Stimulated activated CD8-positive, alpha-beta memory T cell treated with anti-CD3 and anti-CD28 coated beads, Interleukin-2, amount 100 ng/mL, for 1 hour (primary cell): ENCODE measurements at regions not wholly inside any gene's neighbourhood (a gene's known extent, or its start where the extent isn't known, plus 50 kb on each side); places are given as distances from the start of the nearest gene placed in this dataset.

Experiments used
- DNase-seq, 2 donors: peaks; one replicate each; pipeline ENCODE4 v3.0.0-alpha.2; 2020; ENCODE audit warnings: low read depth in 2 of 2

DNA sequence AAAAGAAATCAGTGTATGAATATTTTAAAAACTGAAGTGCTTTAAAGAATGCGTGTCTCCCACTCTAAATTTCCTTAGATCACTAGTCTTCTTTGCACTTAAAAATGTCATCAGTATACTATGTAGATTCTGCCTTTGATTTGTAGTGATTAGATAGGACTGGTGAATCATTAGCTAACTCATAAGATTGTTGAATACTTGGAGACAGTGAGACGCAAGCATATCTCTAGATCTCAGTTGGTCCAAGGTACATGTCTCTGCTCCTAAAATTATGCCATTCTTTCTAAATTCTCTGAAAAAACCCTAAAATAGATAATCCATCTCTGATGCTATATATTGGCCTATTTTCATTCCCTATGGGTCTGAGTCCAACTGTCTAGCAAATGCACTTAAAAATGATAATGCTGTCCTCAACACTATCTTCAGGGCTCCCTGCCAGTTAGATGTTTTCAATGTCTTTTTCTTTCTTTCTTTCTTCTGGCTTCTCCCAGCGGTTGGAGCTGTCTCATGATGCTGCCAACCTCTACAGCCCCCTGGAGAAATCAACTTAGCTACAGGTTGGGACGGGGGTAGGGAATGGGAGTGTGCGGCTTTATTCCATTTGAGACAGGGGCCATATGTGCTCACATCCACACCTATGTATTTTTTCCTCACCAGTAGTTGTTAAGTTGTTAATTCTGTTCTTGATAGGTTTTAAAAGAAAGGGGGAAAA is 301.0 kb downstream of the NDFIP2 start:
- no peak for DNase-seq

- no peak for DNase-seq
Observed at GRCh38 chr13:79780240-79780639, 299.3 kb downstream of the NDFIP2 start.

DNA sequence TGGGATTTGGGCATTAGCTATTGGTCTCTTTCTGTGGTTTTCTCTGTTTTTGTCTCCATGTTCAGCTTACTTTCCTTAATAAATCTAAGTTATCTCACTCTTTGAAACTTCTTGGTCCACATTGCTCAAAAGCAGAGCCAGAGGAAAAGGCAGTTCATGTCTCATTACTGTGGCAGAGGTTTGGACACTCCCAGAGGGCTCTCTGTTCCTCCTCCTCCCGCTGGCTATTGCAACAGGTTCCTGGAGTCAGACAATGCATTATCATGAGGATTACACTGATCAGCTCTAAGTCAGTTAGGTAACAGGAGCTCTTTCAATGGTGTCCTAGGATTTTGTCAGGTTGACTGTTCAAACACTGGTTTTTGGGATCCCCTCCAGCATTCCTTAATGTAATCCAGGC is 298.8 kb downstream of the NDFIP2 start:
- no peak for DNase-seq

DNA sequence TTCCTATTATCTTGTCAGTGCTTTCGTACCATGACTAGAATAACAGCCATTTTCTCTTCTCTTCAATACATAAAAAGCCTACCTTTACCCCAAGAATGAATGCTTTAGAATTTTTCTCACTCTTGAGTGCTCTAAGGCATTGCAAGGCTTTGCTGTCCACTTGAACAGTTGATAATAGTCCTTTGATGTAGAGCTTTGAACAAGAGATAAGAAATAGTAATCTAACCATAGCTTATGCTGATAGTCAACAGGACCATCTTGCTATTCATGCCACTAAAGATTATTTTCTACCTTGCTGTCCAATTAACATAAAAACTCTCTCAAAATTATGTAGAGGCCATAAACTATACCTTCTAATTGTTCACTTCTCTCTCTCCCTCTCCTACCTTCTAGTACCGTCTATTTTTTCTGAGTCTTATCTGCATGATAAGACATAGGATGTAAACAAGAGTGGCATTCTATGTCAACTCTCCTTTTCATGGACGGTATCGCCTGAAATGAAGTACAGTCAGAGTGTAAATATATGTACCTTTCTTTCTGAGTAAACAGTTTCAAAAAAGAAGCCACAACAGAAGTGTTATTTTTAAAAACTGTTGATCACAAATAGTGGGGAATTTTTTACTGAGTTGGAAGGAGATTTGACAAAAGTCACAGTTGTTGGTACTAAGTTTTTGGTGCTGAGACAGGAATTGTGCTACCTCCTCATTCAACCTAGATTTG is 297.9 kb downstream of the NDFIP2 start:
- no peak for DNase-seq

DNA sequence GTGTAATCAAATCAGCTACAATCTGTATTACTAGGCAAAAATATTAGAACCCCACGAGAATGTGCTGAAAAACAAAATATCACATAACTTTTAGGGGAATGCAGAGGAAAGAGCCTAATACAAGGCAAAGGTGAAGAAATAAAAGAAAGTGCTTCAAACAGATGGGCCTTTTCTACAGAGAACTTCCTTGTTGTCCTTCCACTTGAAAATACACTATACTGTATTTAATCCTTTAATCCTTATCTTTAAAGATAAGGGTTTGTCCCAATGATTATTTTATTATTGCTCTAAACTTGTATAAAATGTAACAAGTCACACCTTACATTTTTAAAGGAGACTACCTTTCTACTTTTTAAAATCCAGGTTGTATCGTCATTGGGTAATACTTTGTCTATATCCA is 296.5 kb downstream of the NDFIP2 start:
- DNase-seq, result no peak

DNA sequence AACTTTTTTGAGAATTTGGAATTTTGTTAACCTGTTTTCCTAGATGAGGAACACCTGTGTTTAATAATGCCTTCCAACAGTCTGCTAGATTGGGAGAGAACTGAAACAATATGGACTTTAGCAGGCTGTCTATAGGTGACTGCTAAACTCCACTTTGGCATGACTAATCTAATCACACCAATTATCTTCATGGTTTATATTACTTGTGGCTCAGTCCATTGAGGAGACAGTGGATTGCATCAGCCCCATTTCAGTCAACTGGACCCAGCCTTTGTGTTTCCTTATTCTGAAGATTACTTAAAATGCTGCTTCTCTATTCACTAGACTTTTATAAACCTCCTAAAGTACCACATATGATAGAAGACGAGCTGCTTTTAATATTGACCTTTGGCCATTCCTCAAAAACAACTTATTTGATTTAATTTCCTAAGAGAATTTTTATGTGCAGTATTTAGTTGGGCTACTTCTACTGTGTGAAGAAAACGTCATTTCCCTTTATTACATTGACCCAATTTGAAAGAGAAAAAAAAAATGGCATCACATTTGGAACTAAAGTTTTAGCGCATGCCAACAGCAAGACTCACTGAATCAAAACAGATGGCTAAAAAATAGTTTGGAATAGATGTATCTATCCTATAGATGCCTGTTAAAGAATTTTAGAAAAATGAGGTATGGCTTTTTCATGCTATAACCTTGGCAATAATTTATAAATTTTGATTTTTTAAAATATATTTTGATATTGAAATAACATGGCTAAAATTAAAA is 295.8 kb downstream of the NDFIP2 start:
- DNase-seq, result no peak

DNA sequence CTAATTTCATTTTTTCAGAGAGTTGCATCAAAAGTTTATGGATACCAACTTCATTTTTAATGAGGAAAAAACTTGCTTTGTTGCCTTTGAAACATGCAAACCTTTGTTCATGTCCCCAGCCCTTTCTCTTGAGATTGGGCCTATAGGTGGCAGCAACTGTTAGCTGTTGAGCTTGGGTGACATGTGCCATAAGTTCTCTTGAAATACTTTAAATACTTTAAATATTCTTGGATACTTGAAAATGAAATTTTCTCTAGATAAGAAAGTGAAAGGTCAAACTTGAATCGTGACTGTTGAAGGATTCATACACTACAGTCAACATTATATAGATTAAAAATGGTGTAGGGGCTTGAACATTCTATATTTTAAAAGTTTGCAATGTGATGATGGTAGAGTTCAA is 294.9 kb downstream of the NDFIP2 start:
- DNase-seq, result no peak

GRCh38 chr13:79772811-79773210 is 291.9 kb downstream of the NDFIP2 start:
- DNase-seq, result no peak

- no peak for DNase-seq
Observed at GRCh38 chr13:79771493-79771892, 290.5 kb downstream of the NDFIP2 start.

- DNase-seq, result no peak
Observed at GRCh38 chr13:79770056-79770455, 289.1 kb downstream of the NDFIP2 start.

- DNase-seq, result no peak
Observed at GRCh38 chr13:79767126-79767525, 286.2 kb downstream of the NDFIP2 start.

- no peak for DNase-seq
Observed at GRCh38 chr13:79765331-79765730, 284.4 kb downstream of the NDFIP2 start.

DNA sequence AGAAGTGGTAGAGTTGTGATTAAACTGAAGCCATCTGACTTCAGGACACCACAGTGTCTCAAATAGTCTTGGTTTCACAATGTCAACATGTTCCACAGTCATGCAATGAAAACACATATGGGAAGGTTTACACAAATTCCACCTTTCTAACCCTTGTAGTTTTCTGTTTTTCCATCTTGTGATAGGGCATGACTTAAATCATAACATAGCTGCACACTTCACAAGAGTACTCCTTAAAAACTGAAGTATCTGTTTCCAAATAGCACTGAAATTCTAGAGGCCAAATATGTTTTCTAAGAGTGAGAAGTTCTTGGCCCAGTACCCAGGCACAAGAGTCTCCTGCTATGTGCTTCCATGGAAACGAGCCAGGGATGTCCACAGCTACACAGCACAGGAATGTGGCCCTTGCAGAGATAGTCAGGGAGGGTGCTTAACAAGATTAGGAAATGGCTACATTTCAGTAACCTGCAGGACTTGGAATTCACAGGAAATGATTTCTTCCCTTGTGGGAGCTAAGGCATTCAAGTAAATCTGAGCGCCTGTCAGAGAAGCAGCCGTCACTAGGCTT is 269.1 kb downstream of the NDFIP2 start:
- no peak for DNase-seq

DNA sequence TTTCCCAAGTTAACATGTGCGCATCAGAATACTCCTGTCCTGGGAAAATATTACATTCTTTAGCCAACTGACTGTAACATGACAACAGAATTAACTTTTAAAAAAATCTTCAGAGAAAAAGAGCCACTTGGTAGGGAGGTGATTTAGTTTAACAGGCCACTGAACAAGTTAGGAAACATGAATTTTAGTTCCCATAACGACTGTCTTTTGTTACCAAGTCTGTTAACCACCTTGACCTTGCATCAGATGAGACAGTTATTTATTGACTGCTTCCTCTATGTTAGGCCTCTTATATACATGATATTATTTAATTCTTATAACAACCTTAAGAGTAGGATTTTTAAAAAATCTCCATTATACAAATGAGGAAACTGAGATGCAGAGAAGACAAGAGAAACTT is 268.6 kb downstream of the NDFIP2 start:
- DNase-seq, result no peak

DNA sequence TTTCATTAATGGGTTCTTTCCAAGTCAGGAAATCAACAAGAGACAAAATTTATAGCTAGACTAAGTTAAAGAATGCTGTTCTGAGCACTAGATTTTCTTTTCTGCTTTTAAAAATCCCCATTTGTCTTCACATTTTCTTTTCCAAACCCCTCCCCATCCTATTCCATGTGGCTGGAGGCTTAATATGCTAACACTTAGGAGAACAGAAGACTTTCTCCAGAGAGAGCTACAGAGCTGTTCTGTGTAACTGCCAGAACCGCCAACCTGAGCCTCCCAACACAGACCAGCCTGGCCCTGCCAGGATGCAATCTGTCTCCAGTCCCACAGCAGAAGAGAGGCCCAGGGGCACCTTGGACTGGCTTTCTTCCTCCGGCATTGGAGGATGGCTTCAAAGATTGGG is 264.1 kb downstream of the NDFIP2 start:
- no peak for DNase-seq

GRCh38 chr13:79742923-79743322 is 262.0 kb downstream of the NDFIP2 start:
- no peak for DNase-seq

- DNase-seq, result no peak
Observed at GRCh38 chr13:79740991-79741390, 260.0 kb downstream of the NDFIP2 start.

GRCh38 chr13:79736356-79736755 is 255.4 kb downstream of the NDFIP2 start:
- DNase-seq, result no peak

DNA sequence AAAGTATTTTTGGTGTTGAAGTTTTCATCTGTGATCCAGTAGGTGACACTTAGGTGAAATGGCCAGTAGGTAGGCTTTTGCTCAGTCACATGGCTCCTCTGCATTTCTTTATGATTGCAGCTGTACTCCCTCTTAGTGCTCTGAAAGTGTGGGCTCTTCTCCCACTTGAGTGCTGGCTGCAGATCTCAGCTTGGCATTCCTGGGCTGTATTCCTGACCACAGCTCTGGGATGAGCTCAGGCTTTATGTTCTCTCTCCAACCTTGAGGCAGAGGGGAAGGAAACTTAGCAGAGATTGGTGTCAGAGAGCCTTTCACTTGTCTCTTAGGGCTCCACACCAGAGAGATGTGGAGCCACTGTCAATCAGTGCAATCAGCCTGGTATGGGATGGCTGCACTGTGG is 254.3 kb downstream of the NDFIP2 start:
- no peak for DNase-seq

GRCh38 chr13:79727086-79727485 is 246.1 kb downstream of the NDFIP2 start:
- no peak for DNase-seq

GRCh38 chr13:79725841-79726240 is 244.9 kb downstream of the NDFIP2 start:
- no peak for DNase-seq

GRCh38 chr13:79724348-79725103 is 243.6 kb downstream of the NDFIP2 start:
- no peak for DNase-seq
